GM23338 (cell line): ENCODE measurements at regions not wholly inside any gene's neighbourhood (a gene's known extent, or its start where the extent isn't known, plus 50 kb on each side); places are given as distances from the start of the nearest gene placed in this dataset.

ENCODE experiments used
- ATAC-seq: fragments of 200-7000 bp; cut with Tn5 transposase; 3 replicates; pipeline ENCODE4 v1.9.1; 2020
- DNase-seq: peaks from one replicate; pipeline ENCODE4 v3.0.0-alpha.2; 2015; ENCODE audit warnings: low spot score
- H2AFZ ChIP-seq: fragments of 200-600 bp; sonication (generic); 2 replicates; pipeline ENCODE4 v1.8.0; 2016; ENCODE audit warnings: antibody characterized with exemption, mild to moderate bottlenecking, moderate library complexity
- H3F3A ChIP-seq: fragments of 200-600 bp; sonication (generic); replicated peaks from 2 replicates; pipeline ENCODE4 v1.8.0; 2017; ENCODE audit warnings: antibody characterized with exemption, mixed run types, low read depth
- H3K27ac ChIP-seq: fragments of 200-600 bp; sonication (generic); 2 replicates; pipeline ENCODE4 v1.6.1; 2016; ENCODE audit warnings: low read depth
- H3K27me3 ChIP-seq: fragments of 200-600 bp; sonication (generic); 2 replicates; pipeline ENCODE4 v1.8.0; 2016; ENCODE audit warnings: mild to moderate bottlenecking, mixed run types, moderate library complexity; ENCODE audit not compliant: insufficient read depth
- H3K36me3 ChIP-seq: fragments of 200-600 bp; sonication (generic); 2 replicates; pipeline ENCODE4 v1.8.0; 2016; ENCODE audit warnings: mild to moderate bottlenecking; ENCODE audit not compliant: insufficient read depth
- H3K4me1 ChIP-seq: fragments of 200-600 bp; sonication (generic); 2 replicates; pipeline ENCODE4 v1.8.0; 2016; ENCODE audit warnings: mild to moderate bottlenecking, moderate library complexity; ENCODE audit not compliant: insufficient read depth
- H3K4me2 ChIP-seq: fragments of 200-600 bp; sonication (generic); 2 replicates; pipeline ENCODE4 v1.7.1; 2017; ENCODE audit warnings: mixed run types
- H3K4me3 ChIP-seq: fragments of 200-600 bp; sonication (generic); 2 replicates; pipeline ENCODE4 v1.6.1; 2016; ENCODE audit warnings: mixed run types
- H3K79me2 ChIP-seq: fragments of 200-600 bp; sonication (generic); replicated peaks from 2 replicates; pipeline ENCODE4 v1.8.0; 2017; ENCODE audit warnings: mild to moderate bottlenecking; ENCODE audit not compliant: insufficient read depth
- H3K9me2 ChIP-seq: fragments of 200-600 bp; sonication (generic); 2 replicates; pipeline ENCODE4 v1.8.0; 2017; ENCODE audit not compliant: insufficient read depth
- H4K20me1 ChIP-seq: fragments of 200-600 bp; sonication (generic); replicated peaks from 2 replicates; pipeline ENCODE4 v1.8.0; 2017; ENCODE audit warnings: mild to moderate bottlenecking; ENCODE audit not compliant: insufficient read depth
- H3K27ac Mint-ChIP-seq: 2 replicates; pipeline ENCODE4 v1.8.0; 2020; ENCODE audit warnings: inconsistent platforms, mild to moderate bottlenecking, moderate library complexity, mixed read lengths
- H3K27me3 Mint-ChIP-seq: 3 replicates; pipeline ENCODE4 v1.8.0; 2022; ENCODE audit warnings: low read depth, mild to moderate bottlenecking, moderate library complexity, mixed read lengths, inconsistent platforms; ENCODE audit not compliant: insufficient read depth, poor library complexity
- H3K36me3 Mint-ChIP-seq: 3 replicates; pipeline ENCODE4 v1.8.0; 2021; ENCODE audit warnings: low read depth, mild to moderate bottlenecking, inconsistent platforms, moderate library complexity, mixed read lengths
- H3K4me1 Mint-ChIP-seq: 3 replicates; pipeline ENCODE4 v1.8.0; 2020; ENCODE audit warnings: mild to moderate bottlenecking, inconsistent platforms, mixed read lengths
- H3K4me3 Mint-ChIP-seq: 3 replicates; pipeline ENCODE4 v1.8.0; 2021; ENCODE audit warnings: moderate library complexity, mild to moderate bottlenecking, inconsistent platforms, mixed read lengths
- H3K9me3 Mint-ChIP-seq: 3 replicates; pipeline ENCODE4 v1.8.0; 2020; ENCODE audit warnings: moderate library complexity, mild to moderate bottlenecking, inconsistent platforms, mixed read lengths
- CREB1 ChIP-seq: fragments of 250-450 bp; sonication (Bioruptor Pico); IDR thresholded peaks from 2 replicates; pipeline ENCODE4 v1.5.0; 2020; ENCODE audit warnings: low read depth, mild to moderate bottlenecking, moderate library complexity
- EZH2 ChIP-seq: fragments of 200-600 bp; sonication (generic); IDR thresholded peaks from one replicate; pipeline ENCODE4 v1.8.0; 2017; ENCODE audit warnings: antibody characterized with exemption, mild to moderate bottlenecking, low read depth; ENCODE audit not compliant: unreplicated experiment
- EZH2phosphoT487 ChIP-seq: fragments of 200-600 bp; sonication (generic); IDR thresholded peaks from one replicate; pipeline ENCODE4 v1.8.1; 2018; ENCODE audit warnings: antibody characterized with exemption; ENCODE audit not compliant: unreplicated experiment
- JUNB ChIP-seq: IDR thresholded peaks from one replicate; pipeline ENCODE4 v1.6.1; 2016; ENCODE audit warnings: antibody characterized with exemption; ENCODE audit not compliant: unreplicated experiment
- NANOG ChIP-seq: IDR thresholded peaks from 2 replicates; pipeline ENCODE4 v1.6.1; 2016; ENCODE audit warnings: antibody characterized with exemption, borderline replicate concordance
- POLR2AphosphoS5 ChIP-seq: IDR thresholded peaks from 2 replicates; pipeline ENCODE4 v1.6.1; 2016; ENCODE audit warnings: antibody characterized with exemption, low read depth
- STAT1 ChIP-seq: IDR thresholded peaks from one replicate; pipeline ENCODE4 v1.6.1; 2016; ENCODE audit warnings: antibody characterized with exemption; ENCODE audit not compliant: unreplicated experiment
- ZNF114 ChIP-seq: fragments of 250-450 bp; sonication (Bioruptor Pico); IDR thresholded peaks from 2 replicates; pipeline ENCODE4 v1.5.0; 2020; ENCODE audit warnings: mild to moderate bottlenecking, moderate library complexity
- TF ChIP-seq, protein P1 (sequence below): fragments of 250-450 bp; sonication (Bioruptor Pico); IDR thresholded peaks from 2 replicates; pipeline ENCODE4 v1.5.0; 2020; ENCODE audit warnings: mild to moderate bottlenecking, moderate library complexity
- TF ChIP-seq, protein P2 (sequence below): IDR thresholded peaks from 2 replicates; pipeline ENCODE4 v1.6.1; 2016; ENCODE audit warnings: antibody characterized with exemption

- TF ChIP-seq EZH2 (no peak), STAT1 (no peak), CREB1 (no peak), NANOG (no peak)
- TF ChIP-seq, protein P1, sequence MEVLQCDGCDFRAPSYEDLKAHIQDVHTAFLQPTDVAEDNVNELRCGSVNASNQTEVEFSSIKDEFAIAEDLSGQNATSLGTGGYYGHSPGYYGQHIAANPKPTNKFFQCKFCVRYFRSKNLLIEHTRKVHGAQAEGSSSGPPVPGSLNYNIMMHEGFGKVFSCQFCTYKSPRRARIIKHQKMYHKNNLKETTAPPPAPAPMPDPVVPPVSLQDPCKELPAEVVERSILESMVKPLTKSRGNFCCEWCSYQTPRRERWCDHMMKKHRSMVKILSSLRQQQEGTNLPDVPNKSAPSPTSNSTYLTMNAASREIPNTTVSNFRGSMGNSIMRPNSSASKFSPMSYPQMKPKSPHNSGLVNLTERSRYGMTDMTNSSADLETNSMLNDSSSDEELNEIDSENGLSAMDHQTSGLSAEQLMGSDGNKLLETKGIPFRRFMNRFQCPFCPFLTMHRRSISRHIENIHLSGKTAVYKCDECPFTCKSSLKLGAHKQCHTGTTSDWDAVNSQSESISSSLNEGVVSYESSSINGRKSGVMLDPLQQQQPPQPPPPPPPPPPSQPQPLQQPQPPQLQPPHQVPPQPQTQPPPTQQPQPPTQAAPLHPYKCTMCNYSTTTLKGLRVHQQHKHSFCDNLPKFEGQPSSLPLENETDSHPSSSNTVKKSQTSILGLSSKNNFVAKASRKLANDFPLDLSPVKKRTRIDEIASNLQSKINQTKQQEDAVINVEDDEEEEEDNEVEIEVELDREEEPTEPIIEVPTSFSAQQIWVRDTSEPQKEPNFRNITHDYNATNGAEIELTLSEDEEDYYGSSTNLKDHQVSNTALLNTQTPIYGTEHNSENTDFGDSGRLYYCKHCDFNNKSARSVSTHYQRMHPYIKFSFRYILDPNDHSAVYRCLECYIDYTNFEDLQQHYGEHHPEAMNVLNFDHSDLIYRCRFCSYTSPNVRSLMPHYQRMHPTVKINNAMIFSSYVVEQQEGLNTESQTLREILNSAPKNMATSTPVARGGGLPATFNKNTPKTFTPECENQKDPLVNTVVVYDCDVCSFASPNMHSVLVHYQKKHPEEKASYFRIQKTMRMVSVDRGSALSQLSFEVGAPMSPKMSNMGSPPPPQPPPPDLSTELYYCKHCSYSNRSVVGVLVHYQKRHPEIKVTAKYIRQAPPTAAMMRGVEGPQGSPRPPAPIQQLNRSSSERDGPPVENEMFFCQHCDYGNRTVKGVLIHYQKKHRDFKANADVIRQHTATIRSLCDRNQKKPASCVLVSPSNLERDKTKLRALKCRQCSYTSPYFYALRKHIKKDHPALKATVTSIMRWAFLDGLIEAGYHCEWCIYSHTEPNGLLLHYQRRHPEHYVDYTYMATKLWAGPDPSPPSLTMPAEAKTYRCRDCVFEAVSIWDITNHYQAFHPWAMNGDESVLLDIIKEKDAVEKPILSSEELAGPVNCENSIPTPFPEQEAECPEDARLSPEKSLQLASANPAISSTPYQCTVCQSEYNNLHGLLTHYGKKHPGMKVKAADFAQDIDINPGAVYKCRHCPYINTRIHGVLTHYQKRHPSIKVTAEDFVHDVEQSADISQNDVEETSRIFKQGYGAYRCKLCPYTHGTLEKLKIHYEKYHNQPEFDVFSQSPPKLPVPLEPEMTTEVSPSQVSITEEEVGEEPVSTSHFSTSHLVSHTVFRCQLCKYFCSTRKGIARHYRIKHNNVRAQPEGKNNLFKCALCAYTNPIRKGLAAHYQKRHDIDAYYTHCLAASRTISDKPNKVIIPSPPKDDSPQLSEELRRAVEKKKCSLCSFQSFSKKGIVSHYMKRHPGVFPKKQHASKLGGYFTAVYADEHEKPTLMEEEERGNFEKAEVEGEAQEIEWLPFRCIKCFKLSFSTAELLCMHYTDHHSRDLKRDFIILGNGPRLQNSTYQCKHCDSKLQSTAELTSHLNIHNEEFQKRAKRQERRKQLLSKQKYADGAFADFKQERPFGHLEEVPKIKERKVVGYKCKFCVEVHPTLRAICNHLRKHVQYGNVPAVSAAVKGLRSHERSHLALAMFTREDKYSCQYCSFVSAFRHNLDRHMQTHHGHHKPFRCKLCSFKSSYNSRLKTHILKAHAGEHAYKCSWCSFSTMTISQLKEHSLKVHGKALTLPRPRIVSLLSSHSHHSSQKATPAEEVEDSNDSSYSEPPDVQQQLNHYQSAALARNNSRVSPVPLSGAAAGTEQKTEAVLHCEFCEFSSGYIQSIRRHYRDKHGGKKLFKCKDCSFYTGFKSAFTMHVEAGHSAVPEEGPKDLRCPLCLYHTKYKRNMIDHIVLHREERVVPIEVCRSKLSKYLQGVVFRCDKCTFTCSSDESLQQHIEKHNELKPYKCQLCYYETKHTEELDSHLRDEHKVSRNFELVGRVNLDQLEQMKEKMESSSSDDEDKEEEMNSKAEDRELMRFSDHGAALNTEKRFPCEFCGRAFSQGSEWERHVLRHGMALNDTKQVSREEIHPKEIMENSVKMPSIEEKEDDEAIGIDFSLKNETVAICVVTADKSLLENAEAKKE (CRISPR knock-in tag): no peak
These were observed 266.6 kb downstream of the DNAJB9 start (continued) for GRCh38 chr7:108836256-108836655.

GRCh38 chr7:108838198-108838597, 268.5 kb downstream of the DNAJB9 start:
- no peak overlapping the region for H3K27ac Mint-ChIP-seq
- no peak overlapping the region for H2AFZ ChIP-seq
- no peak for TF ChIP-seq STAT1
- TF ChIP-seq, protein P2, sequence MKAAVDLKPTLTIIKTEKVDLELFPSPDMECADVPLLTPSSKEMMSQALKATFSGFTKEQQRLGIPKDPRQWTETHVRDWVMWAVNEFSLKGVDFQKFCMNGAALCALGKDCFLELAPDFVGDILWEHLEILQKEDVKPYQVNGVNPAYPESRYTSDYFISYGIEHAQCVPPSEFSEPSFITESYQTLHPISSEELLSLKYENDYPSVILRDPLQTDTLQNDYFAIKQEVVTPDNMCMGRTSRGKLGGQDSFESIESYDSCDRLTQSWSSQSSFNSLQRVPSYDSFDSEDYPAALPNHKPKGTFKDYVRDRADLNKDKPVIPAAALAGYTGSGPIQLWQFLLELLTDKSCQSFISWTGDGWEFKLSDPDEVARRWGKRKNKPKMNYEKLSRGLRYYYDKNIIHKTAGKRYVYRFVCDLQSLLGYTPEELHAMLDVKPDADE: no peak
- TF ChIP-seq, protein P1 (CRISPR knock-in tag): no peak
- TF ChIP-seq EZH2: no peak
- TF ChIP-seq JUNB: no peak
- no peak for TF ChIP-seq ZNF114
- no peak for TF ChIP-seq EZH2phosphoT487
- no peak for TF ChIP-seq POLR2AphosphoS5
- no peak for TF ChIP-seq CREB1

More at GRCh38 chr7:108838198-108838597, 268.5 kb downstream of the DNAJB9 start:
- H3K4me1 ChIP-seq: no peaks in the 10 kb centered on the region
- Mint-ChIP-seq H3K36me3 (no peaks in the 10 kb centered on the region; the same call in 2 of the 3 replicates), H3K9me3 (peaks cover 8% of the 10 kb centered on the region; the same call in 2 of the 3 replicates), H3K27me3 (no peaks in the 10 kb centered on the region), H3K4me1 (no peaks in the 10 kb centered on the region), H3K4me3 (no peak overlapping the region)
- H3F3A ChIP-seq: no peaks in the 10 kb centered on the region
- H3K4me2 ChIP-seq: no peak overlapping the region
- no peak overlapping the region for H3K27ac ChIP-seq
- H4K20me1 ChIP-seq: no peaks in the 10 kb centered on the region
- ATAC-seq: no peak
- H3K9me2 ChIP-seq: no peaks in the 10 kb centered on the region
- H3K36me3 ChIP-seq: no peaks in the 10 kb centered on the region
- no peaks in the 10 kb centered on the region for H3K27me3 ChIP-seq
- H3K4me3 ChIP-seq: no peak overlapping the region
- DNase-seq: no peak
- no peaks in the 10 kb centered on the region for H3K79me2 ChIP-seq
